OCI-LY1 (cell line): ENCODE measurements at regions not wholly inside any gene's neighbourhood (a gene's known extent, or its start where the extent isn't known, plus 50 kb on each side); places are given as distances from the start of the nearest gene placed in this dataset.

ENCODE experiments used
- H2AFZ ChIP-seq: fragments of 200-600 bp; sonication (generic), shearing (Covaris generic); 2 replicates; pipeline ENCODE4 v1.6.0; 2014; ENCODE audit warnings: antibody characterized with exemption, mild to moderate bottlenecking, low read length
- H3F3A ChIP-seq: fragments of 200-600 bp; sonication (generic), shearing (Covaris generic); 2 replicates; pipeline ENCODE4 v1.6.0; 2014; ENCODE audit warnings: mild to moderate bottlenecking, antibody characterized with exemption, low read length, moderate library complexity; ENCODE audit not compliant: insufficient read depth
- H3K27ac ChIP-seq: fragments of 200-600 bp; sonication (generic); 2 replicates; pipeline ENCODE4 v1.5.1; 2014; ENCODE audit warnings: low read length, mixed run types, mild to moderate bottlenecking, low read depth; ENCODE audit not compliant: poor library complexity, severe bottlenecking
- H3K27me3 ChIP-seq: fragments of 200-600 bp; sonication (generic); 2 replicates; pipeline ENCODE4 v1.6.0; 2014; ENCODE audit warnings: antibody characterized with exemption, mild to moderate bottlenecking, low read length, moderate library complexity; ENCODE audit not compliant: insufficient read depth
- H3K36me3 ChIP-seq: fragments of 200-600 bp; sonication (generic); 2 replicates; pipeline ENCODE4 v1.6.1; 2014; ENCODE audit warnings: mild to moderate bottlenecking, antibody characterized with exemption, low read length, moderate library complexity, mixed read lengths; ENCODE audit not compliant: insufficient read depth
- H3K4me1 ChIP-seq: fragments of 200-600 bp; sonication (generic); 2 replicates; pipeline ENCODE4 v1.5.1; 2014; ENCODE audit warnings: mild to moderate bottlenecking, low read length, moderate library complexity; ENCODE audit not compliant: insufficient read depth, severe bottlenecking
- H3K4me2 ChIP-seq: fragments of 200-600 bp; sonication (generic), shearing (Covaris generic); 2 replicates; pipeline ENCODE4 v1.6.1; 2014; ENCODE audit warnings: low read length
- H3K4me3 ChIP-seq: fragments of 200-600 bp; sonication (generic); 2 replicates; pipeline ENCODE4 v1.5.1; 2014; ENCODE audit warnings: low read length, low read depth, mild to moderate bottlenecking, mixed read lengths; ENCODE audit not compliant: poor library complexity, severe bottlenecking
- H3K79me2 ChIP-seq: fragments of 200-600 bp; shearing (Covaris generic); 2 replicates; pipeline ENCODE4 v1.6.1; 2016; ENCODE audit warnings: mixed run types, low read length, mixed read lengths; ENCODE audit not compliant: insufficient read depth
- H3K9ac ChIP-seq: fragments of 200-600 bp; sonication (generic), shearing (Covaris generic); 2 replicates; pipeline ENCODE4 v1.6.1; 2014; ENCODE audit warnings: mild to moderate bottlenecking, low read length, mixed read lengths
- H3K9me2 ChIP-seq: fragments of 200-600 bp; sonication (generic), shearing (Covaris generic); 2 replicates; pipeline ENCODE4 v1.6.1; 2014; ENCODE audit warnings: low read depth, mild to moderate bottlenecking, low read length, mixed read lengths
- H3K9me3 ChIP-seq: fragments of 200-600 bp; shearing (Covaris generic); 2 replicates; pipeline ENCODE4 v1.6.1; 2014; ENCODE audit warnings: low read length, mixed read lengths
- H4K20me1 ChIP-seq: fragments of 200-600 bp; sonication (generic), shearing (Covaris generic); 2 replicates; pipeline ENCODE4 v1.6.0; 2016; ENCODE audit warnings: mild to moderate bottlenecking, low read length; ENCODE audit not compliant: insufficient read depth
- EZH2 ChIP-seq: fragments of 200-600 bp; sonication (generic), shearing (Covaris generic); IDR thresholded peaks from 2 replicates; pipeline ENCODE4 v1.8.0; 2017; ENCODE audit warnings: borderline replicate concordance, mixed run types, mild to moderate bottlenecking, antibody characterized with exemption, low read length, moderate library complexity, mixed read lengths
- TF ChIP-seq, protein P1 (sequence below): fragments of 200-600 bp; sonication (generic), shearing (Covaris generic); IDR thresholded peaks from 2 replicates; pipeline ENCODE4 v1.5.1; 2017; ENCODE audit warnings: mild to moderate bottlenecking, antibody characterized with exemption, low read length, moderate library complexity, mixed read lengths

DNA sequence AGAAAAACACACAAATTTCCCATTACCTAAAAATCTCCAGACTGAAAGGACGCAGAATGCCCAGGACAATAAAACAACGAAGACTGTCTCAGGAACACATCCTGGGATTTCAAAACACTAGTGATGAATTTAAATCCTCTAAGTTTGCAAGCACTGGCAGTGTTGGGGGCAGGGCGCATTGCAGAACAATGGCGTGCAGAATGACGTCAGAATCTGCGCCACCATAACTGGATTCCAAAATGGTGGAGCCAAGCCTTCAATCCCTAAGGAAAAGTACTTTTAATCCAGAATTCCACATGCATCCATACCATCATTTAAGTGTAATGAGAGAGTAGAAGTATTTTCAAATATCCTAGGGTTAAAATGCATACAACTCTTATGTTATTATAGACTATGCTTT lies 679.1 kb downstream of the TRIML1 start:
- H3K4me3 ChIP-seq, result no peak overlapping the region
- TF ChIP-seq EZH2, result no peak
- TF ChIP-seq, protein P1, sequence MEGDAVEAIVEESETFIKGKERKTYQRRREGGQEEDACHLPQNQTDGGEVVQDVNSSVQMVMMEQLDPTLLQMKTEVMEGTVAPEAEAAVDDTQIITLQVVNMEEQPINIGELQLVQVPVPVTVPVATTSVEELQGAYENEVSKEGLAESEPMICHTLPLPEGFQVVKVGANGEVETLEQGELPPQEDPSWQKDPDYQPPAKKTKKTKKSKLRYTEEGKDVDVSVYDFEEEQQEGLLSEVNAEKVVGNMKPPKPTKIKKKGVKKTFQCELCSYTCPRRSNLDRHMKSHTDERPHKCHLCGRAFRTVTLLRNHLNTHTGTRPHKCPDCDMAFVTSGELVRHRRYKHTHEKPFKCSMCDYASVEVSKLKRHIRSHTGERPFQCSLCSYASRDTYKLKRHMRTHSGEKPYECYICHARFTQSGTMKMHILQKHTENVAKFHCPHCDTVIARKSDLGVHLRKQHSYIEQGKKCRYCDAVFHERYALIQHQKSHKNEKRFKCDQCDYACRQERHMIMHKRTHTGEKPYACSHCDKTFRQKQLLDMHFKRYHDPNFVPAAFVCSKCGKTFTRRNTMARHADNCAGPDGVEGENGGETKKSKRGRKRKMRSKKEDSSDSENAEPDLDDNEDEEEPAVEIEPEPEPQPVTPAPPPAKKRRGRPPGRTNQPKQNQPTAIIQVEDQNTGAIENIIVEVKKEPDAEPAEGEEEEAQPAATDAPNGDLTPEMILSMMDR, result no peak
- no peaks in the 10 kb centered on the region for H3F3A ChIP-seq
- no peak overlapping the region for H3K4me2 ChIP-seq
- H4K20me1 ChIP-seq, result no peaks in the 10 kb centered on the region
- no peak overlapping the region for H3K9ac ChIP-seq
- H3K4me1 ChIP-seq, result no peaks in the 10 kb centered on the region
- H2AFZ ChIP-seq, result no peak overlapping the region
- 0 out of 2 replicates have a peak, but pooled peaks cover 2% of the 10 kb centered on the region for H3K9me3 ChIP-seq
- no peaks in the 10 kb centered on the region for H3K36me3 ChIP-seq
- no peaks in the 10 kb centered on the region for H3K79me2 ChIP-seq
- H3K27ac ChIP-seq, result no peak overlapping the region
- H3K9me2 ChIP-seq, result no peaks in the 10 kb centered on the region
- no peaks in the 10 kb centered on the region for H3K27me3 ChIP-seq

DNA sequence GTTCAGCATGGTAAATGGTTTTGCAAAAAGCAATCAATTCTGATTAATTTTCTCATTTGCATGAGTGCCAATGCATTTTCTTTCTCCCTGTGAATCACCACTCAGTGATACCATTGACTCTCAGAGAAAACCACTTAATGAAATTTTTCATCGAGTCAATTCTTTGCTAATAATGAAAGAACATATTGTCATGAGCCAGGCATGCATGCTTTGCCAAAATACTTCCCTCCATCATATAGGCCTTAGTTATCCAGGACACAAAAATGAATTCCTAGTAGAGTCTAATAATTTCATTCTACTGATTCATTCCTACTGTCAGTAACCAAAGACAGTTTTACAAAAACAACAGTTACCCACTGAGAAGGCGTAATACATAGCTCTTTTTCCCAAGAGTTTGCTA lies 680.0 kb downstream of the TRIML1 start:
- Histone ChIP-seq H3K9me2 (no peaks in the 10 kb centered on the region), H3K79me2 (no peaks in the 10 kb centered on the region), H2AFZ (no peak overlapping the region), H3K27me3 (no peaks in the 10 kb centered on the region), H3K9me3 (no peaks in the 10 kb centered on the region), H3K9ac (no peak overlapping the region), H3K36me3 (no peaks in the 10 kb centered on the region), H4K20me1 (no peaks in the 10 kb centered on the region), H3K4me3 (no peak overlapping the region), H3F3A (no peaks in the 10 kb centered on the region), H3K4me1 (no peaks in the 10 kb centered on the region), H3K4me2 (no peak overlapping the region), H3K27ac (no peak overlapping the region)
- TF ChIP-seq EZH2, result no peak
- TF ChIP-seq, protein P1, result no peak

DNA sequence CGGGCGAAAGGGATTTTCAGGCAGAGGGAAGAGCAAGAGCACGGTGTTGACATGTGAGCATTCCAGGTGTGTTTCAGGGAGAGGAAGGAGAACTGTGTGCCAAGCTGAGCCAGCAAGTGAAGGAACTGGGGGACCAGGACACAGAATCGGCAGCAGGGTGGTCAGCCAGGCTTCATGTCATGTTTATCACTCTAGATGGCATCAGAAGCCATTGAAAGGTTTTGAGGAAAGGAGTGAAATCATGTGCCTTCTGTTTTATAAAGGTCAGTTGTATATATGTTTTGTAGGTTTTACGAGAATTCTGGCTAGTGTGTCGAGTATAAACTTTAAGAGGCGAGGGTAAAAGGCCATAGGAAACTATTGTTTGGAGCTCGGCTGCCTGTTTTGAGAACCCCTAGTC lies 682.3 kb downstream of the TRIML1 start:
- no peak overlapping the region for H2AFZ ChIP-seq
- H3K4me2 ChIP-seq, result no peak overlapping the region
- no peak for TF ChIP-seq EZH2
- TF ChIP-seq, protein P1, result no peak; the same call in 1 of the 2 replicates
- no peak overlapping the region for H3K27ac ChIP-seq
- H3K4me3 ChIP-seq, result no peak overlapping the region
- no peaks in the 10 kb centered on the region for H3K36me3 ChIP-seq
- no peak overlapping the region for H3K9ac ChIP-seq
- H3K27me3 ChIP-seq, result no peaks in the 10 kb centered on the region
- H3K79me2 ChIP-seq, result no peaks in the 10 kb centered on the region
- no peaks in the 10 kb centered on the region for H4K20me1 ChIP-seq
- H3K9me3 ChIP-seq, result no peaks in the 10 kb centered on the region
- no peaks in the 10 kb centered on the region for H3K9me2 ChIP-seq
- no peaks in the 10 kb centered on the region for H3K4me1 ChIP-seq
- no peaks in the 10 kb centered on the region for H3F3A ChIP-seq
